Panc1 (cell line): ENCODE measurements at regions not wholly inside any gene's neighbourhood (a gene's known extent, or its start where the extent isn't known, plus 50 kb on each side); places are given as distances from the start of the nearest gene placed in this dataset.

ENCODE experiments used
- ATAC-seq: fragments of 200-7000 bp; cut with Tn5 transposase; 2 replicates; pipeline ENCODE4 v1.9.1; 2020; ENCODE audit warnings: mild to moderate bottlenecking, moderate library complexity
- BruUV-seq: library from RNA; stranded (reverse); fragments of 400-500 nt; replicated peaks from 2 replicates; lab custom pipeline; 2021; lab: Mats Ljungman, UMichigan
- CTCF ChIA-PET: fragments of 300-600 bp; sonication (Branson Sonifier 250); formaldehyde crosslinking; loops from one replicate; lab custom pipeline; 2022; ENCODE audit warnings: antibody characterized with exemption; lab: Charles Lee
- POLR2A ChIA-PET: fragments of 300-600 bp; sonication (Branson Sonifier 250); formaldehyde crosslinking; loops from one replicate; lab custom pipeline; 2022; ENCODE audit warnings: antibody characterized with exemption; lab: Charles Lee
- DNase-seq: peaks from one replicate; pipeline ENCODE4 v3.0.0-alpha.2; 2010; ENCODE audit warnings: low read depth, low spot score
- H3K27ac ChIP-seq: 2 replicates; pipeline ENCODE4 v1.5.1; 2011; ENCODE audit warnings: mild to moderate bottlenecking, low read length, inconsistent platforms
- H3K27me3 ChIP-seq: fragments of 200-500 bp; sonication (Bioruptor generic); 2 replicates; pipeline ENCODE4 v1.6.0; 2014; ENCODE audit warnings: low read length, inconsistent platforms; ENCODE audit not compliant: control insufficient read depth, insufficient read depth
- H3K36me3 ChIP-seq: fragments of 200-500 bp; sonication (Bioruptor generic); 2 replicates; pipeline ENCODE4 v1.5.1; 2014; ENCODE audit warnings: inconsistent platforms, mild to moderate bottlenecking, low read length, moderate library complexity; ENCODE audit not compliant: control insufficient read depth, insufficient read depth
- H3K4me1 ChIP-seq: 2 replicates; pipeline ENCODE4 v1.5.1; 2011; ENCODE audit warnings: inconsistent platforms, mild to moderate bottlenecking, low read length, moderate library complexity; ENCODE audit not compliant: control insufficient read depth, insufficient read depth
- H3K4me3 ChIP-seq, 2 experiments: 2 replicates each; pipeline ENCODE4 v1.5.1; 2011 to 2012; ENCODE audit warnings: low read depth in 2 of 2, low read length in 2 of 2, mild to moderate bottlenecking in 2 of 2, inconsistent platforms in 1 of 2, moderate library complexity in 1 of 2
- H3K9me3 ChIP-seq: fragments of 200-500 bp; sonication (Bioruptor generic); 2 replicates; pipeline ENCODE4 v1.5.1; 2014; ENCODE audit warnings: low read depth, mild to moderate bottlenecking, inconsistent platforms, low read length, moderate library complexity; ENCODE audit not compliant: control insufficient read depth, insufficient read depth
- POLR2AphosphoS5 ChIP-seq: IDR thresholded peaks from 2 replicates; pipeline ENCODE4 v1.6.1; 2012; ENCODE audit warnings: mild to moderate bottlenecking, low read depth, low read length, moderate library complexity
- SIN3A ChIP-seq: IDR thresholded peaks from 2 replicates; pipeline ENCODE4 v1.6.1; 2012; ENCODE audit warnings: low read depth, mild to moderate bottlenecking, low read length, moderate library complexity, borderline replicate concordance; ENCODE audit not compliant: insufficient read depth
- TCF7L2 ChIP-seq: IDR thresholded peaks from 2 replicates; pipeline ENCODE4 v1.6.1; 2011; ENCODE audit warnings: mild to moderate bottlenecking, low read depth, low read length, inconsistent platforms
- in situ Hi-C: cut with HindIII; loops from 2 replicates; pipeline ENCODE4 v1.10.0; 2016; ENCODE audit warnings: low sequenced_read_pairs, low pct_unique_long_range_greater_than_20kb
- intact Hi-C: fragments of 100-400 bp; cut with micrococcal nuclease; formaldehyde crosslinking; loops from one replicate; pipeline ENCODE4 v1.10.0; 2022; ENCODE audit not compliant: unreplicated experiment
- TF ChIP-seq, protein P1 (sequence below): fragments of 450-650 bp; IDR thresholded peaks from 2 replicates; pipeline ENCODE4 v1.5.1; 2017; ENCODE audit warnings: mild to moderate bottlenecking
- TF ChIP-seq, protein P2 (sequence below), 2 experiments: IDR thresholded peaks; 2 replicates each; pipeline ENCODE4 v1.6.1; 2011 to 2012; ENCODE audit warnings: low read depth in 2 of 2, control low read depth in 1 of 2, low read length in 1 of 2, mild to moderate bottlenecking in 1 of 2, moderate library complexity in 1 of 2; ENCODE audit not compliant: insufficient read depth in 1 of 2

DNA sequence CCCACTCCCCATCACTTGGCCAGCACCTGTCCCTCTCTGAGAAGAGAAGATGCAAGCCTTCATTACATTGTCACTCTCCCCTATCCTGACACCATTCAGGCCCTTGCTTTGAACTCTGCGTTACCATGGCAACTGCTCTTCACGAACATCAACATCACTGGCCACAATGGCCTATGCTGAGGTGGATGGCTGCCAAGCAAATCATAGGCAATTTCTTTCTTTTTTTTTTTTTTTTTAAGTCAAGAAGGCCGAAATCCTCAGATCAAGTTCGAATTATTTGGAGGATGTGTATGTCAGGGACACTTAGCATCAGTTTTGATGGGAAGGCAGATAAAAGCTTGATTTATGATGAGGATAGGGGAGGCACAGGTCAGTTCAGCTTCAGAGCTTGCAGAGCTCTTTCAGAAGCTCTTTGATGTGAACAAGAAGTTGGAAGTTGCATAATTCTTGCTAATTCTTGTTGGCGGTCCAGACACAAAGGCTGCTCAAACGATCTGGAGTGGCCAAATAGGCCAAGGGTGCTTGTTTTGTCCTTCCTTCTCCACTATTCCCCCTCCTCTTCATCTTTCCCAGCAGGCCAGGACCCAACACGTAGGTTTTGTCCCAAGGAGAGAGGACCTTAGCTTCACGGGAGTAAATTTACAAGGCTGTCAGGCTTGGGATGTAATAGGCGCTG lies 179.9 kb upstream of the NPVF start:
- no TSS peak for BruUV-seq
- POLR2A ChIA-PET = no interaction called here
- H3K27ac ChIP-seq = no peak overlapping the region
- H3K27me3 ChIP-seq = peaks cover 10% of the 10 kb centered on the region
- H3K4me3 ChIP-seq = no peak overlapping the region
- TF ChIP-seq POLR2AphosphoS5 (no peak), TCF7L2 (no peak), SIN3A (no peak)
- TF ChIP-seq, protein P1, sequence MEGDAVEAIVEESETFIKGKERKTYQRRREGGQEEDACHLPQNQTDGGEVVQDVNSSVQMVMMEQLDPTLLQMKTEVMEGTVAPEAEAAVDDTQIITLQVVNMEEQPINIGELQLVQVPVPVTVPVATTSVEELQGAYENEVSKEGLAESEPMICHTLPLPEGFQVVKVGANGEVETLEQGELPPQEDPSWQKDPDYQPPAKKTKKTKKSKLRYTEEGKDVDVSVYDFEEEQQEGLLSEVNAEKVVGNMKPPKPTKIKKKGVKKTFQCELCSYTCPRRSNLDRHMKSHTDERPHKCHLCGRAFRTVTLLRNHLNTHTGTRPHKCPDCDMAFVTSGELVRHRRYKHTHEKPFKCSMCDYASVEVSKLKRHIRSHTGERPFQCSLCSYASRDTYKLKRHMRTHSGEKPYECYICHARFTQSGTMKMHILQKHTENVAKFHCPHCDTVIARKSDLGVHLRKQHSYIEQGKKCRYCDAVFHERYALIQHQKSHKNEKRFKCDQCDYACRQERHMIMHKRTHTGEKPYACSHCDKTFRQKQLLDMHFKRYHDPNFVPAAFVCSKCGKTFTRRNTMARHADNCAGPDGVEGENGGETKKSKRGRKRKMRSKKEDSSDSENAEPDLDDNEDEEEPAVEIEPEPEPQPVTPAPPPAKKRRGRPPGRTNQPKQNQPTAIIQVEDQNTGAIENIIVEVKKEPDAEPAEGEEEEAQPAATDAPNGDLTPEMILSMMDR = no peak
- TF ChIP-seq, protein P2, sequence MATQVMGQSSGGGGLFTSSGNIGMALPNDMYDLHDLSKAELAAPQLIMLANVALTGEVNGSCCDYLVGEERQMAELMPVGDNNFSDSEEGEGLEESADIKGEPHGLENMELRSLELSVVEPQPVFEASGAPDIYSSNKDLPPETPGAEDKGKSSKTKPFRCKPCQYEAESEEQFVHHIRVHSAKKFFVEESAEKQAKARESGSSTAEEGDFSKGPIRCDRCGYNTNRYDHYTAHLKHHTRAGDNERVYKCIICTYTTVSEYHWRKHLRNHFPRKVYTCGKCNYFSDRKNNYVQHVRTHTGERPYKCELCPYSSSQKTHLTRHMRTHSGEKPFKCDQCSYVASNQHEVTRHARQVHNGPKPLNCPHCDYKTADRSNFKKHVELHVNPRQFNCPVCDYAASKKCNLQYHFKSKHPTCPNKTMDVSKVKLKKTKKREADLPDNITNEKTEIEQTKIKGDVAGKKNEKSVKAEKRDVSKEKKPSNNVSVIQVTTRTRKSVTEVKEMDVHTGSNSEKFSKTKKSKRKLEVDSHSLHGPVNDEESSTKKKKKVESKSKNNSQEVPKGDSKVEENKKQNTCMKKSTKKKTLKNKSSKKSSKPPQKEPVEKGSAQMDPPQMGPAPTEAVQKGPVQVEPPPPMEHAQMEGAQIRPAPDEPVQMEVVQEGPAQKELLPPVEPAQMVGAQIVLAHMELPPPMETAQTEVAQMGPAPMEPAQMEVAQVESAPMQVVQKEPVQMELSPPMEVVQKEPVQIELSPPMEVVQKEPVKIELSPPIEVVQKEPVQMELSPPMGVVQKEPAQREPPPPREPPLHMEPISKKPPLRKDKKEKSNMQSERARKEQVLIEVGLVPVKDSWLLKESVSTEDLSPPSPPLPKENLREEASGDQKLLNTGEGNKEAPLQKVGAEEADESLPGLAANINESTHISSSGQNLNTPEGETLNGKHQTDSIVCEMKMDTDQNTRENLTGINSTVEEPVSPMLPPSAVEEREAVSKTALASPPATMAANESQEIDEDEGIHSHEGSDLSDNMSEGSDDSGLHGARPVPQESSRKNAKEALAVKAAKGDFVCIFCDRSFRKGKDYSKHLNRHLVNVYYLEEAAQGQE (IDR thresholded peaks at IDR 0.05; ENCODE audit: insufficient read depth in 1 of 2, low read depth in 2 of 2, low read length in 1 of 2) = no peak
- in situ Hi-C loops (no loop called here), intact Hi-C loops (no loop called here)
- CTCF ChIA-PET = no interaction called here
- ATAC-seq (no peak), DNase-seq (no peak)
- H3K36me3 ChIP-seq = no peaks in the 10 kb centered on the region
- no peaks in the 10 kb centered on the region for H3K4me1 ChIP-seq
- H3K9me3 ChIP-seq = no peaks in the 10 kb centered on the region

DNA sequence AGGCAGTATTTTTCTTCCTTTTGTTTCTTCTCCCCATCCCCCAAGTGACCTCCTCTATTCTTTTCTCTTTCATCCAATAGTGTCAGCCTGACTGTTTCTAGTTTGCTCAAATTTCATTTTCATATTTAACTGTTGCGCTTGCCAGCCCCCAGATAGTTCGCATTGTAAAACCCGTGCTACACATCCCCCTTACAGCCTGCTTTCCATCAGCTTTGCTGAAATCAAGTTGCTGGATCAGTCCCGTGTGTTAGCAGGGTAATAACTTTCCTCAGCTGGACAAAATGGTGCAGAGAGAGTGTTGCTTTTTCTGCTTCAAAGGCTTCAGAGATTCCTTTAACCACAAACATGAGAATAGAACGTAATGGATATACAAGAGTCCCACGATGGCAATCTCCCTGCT lies 180.6 kb upstream of the NPVF start:
- BruUV-seq = no TSS peak
- H3K36me3 ChIP-seq = no peaks in the 10 kb centered on the region
- ATAC-seq (no peak), DNase-seq (no peak)
- no peaks in the 10 kb centered on the region for H3K9me3 ChIP-seq
- POLR2A ChIA-PET = no interaction called here
- CTCF ChIA-PET = no interaction called here
- no peak for TF ChIP-seq POLR2AphosphoS5
- no peak for TF ChIP-seq SIN3A
- TF ChIP-seq, protein P2 (IDR thresholded peaks at IDR 0.05; ENCODE audit: insufficient read depth in 1 of 2, low read depth in 2 of 2, low read length in 1 of 2) = no peak
- no peak for TF ChIP-seq TCF7L2
- TF ChIP-seq, protein P1 = no peak
- H3K4me1 ChIP-seq = no peaks in the 10 kb centered on the region
- H3K4me3 ChIP-seq = no peak overlapping the region
- intact Hi-C loops = no loop called here
- H3K27me3 ChIP-seq = peaks cover 13% of the 10 kb centered on the region
- H3K27ac ChIP-seq = no peak overlapping the region
- in situ Hi-C loops = no loop called here
